Stimulated activated naive CD8-positive, alpha-beta T cell treated with anti-CD3 and anti-CD28 coated beads, Interleukin-15, Interleukin-2, amounts not matched to agents 100 ng/mL and 50 ng/mL, for 24 hours (primary cell): ENCODE measurements at regions not wholly inside any gene's neighbourhood (a gene's known extent, or its start where the extent isn't known, plus 50 kb on each side); places are given as distances from the start of the nearest gene placed in this dataset.

Experiments used
- H3K27ac Mint-ChIP-seq: one replicate; pipeline ENCODE4 v1.8.0; 2021; ENCODE audit warnings: mild to moderate bottlenecking, mixed read lengths
- H3K27me3 Mint-ChIP-seq: one replicate; pipeline ENCODE4 v1.8.0; 2021; ENCODE audit warnings: mixed read lengths
- H3K36me3 Mint-ChIP-seq: one replicate; pipeline ENCODE4 v1.8.0; 2021; ENCODE audit warnings: low read depth, mixed read lengths
- H3K4me1 Mint-ChIP-seq: one replicate; pipeline ENCODE4 v1.8.0; 2021; ENCODE audit warnings: low read depth, mixed read lengths
- H3K4me3 Mint-ChIP-seq: one replicate; pipeline ENCODE4 v1.8.0; 2021; ENCODE audit warnings: mild to moderate bottlenecking, mixed read lengths
- H3K9me3 Mint-ChIP-seq: one replicate; pipeline ENCODE4 v1.8.0; 2021; ENCODE audit warnings: mixed read lengths

- Mint-ChIP-seq H3K27me3 (no peaks in the 10 kb centered on the region), H3K27ac (no peak overlapping the region), H3K36me3 (peaks cover 13% of the 10 kb centered on the region), H3K9me3 (peaks cover 13% of the 10 kb centered on the region), H3K4me3 (no peak overlapping the region), H3K4me1 (peaks cover 24% of the 10 kb centered on the region)
These were observed 81.7 kb downstream of the IFNG-AS1 start for GRCh38 chr12:68070957-68071356.
